ENCODE measurements at regions not wholly inside any gene's neighbourhood (a gene's known extent, or its start where the extent isn't known, plus 50 kb on each side); places are given as distances from the start of the nearest gene placed in this dataset.
"Not testable (repeated sequence)": the region's sequence is repeated elsewhere in the genome, so short reads cannot be mapped to it uniquely, and the experiment has no call there.

GRCh38 chr1:120665250-120665577 lies 58.5 kb upstream of the NBPF26 start:
- not testable (repeated sequence) for DNase-seq (ENCODE audit: low spot score)

GRCh38 chr1:120668187-120668586 lies 55.6 kb upstream of the NBPF26 start:
- DNase-seq (ENCODE audit: low spot score) = not testable (repeated sequence)

All from CD4-positive, alpha-beta T cell treated with Interleukin-2 at 100 ng/mL for 4 hours (primary cell).